ENCODE measurements at regions not wholly inside any gene's neighbourhood (a gene's known extent, or its start where the extent isn't known, plus 50 kb on each side); places are given as distances from the start of the nearest gene placed in this dataset.
"Not testable (repeated sequence)": the region's sequence is repeated elsewhere in the genome, so short reads cannot be mapped to it uniquely, and the experiment has no call there.

DNA sequence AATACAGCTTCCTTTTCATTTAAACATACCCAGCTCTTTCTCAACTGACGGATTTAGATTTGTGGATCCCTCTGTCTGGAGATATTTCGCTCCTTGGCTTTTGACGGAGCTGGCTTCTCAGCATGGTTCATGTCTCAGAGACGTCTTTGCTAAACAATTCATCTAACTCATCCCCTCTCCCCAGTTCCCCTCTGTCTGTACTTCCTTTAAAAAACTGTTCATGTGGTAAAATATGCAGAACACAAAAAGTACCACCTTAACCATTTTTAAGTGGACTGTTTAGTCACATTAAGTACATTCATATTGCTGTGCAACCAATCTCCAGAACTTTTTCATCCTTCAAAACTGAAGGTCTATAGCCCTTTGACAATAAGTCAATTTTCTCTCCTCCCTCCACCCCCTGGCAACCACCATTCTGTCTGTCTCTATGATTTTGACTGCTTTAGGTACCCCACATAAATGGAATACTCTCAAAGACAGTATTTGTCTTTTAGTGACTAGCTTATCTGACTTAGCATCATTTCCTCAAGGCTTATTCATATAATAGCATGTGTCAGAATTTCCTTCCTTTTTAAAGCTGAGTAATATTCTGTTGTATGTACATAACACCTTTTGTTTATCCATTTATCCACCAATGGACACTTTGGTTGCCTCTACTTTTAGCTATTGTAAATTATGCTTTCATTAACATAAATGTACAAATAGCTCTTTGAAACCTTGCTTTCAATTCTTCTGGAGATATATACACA is 399.8 kb upstream of the SOX5 start:
- no peaks in the 10 kb centered on the region for H3K4me1 ChIP-seq (ENCODE audit: control insufficient read depth, insufficient read depth, low read length)
- no peak overlapping the region for H3K9ac ChIP-seq (ENCODE audit: low read length in 2 of 2)
- H3K27ac ChIP-seq (ENCODE audit: low read length), result no peak overlapping the region
- no peak overlapping the region for H3K4me3 ChIP-seq (ENCODE audit: low read length in 2 of 2)
- H3K36me3 ChIP-seq (ENCODE audit: control insufficient read depth in 2 of 2, insufficient read depth in 2 of 2, low read length in 2 of 2), result no peaks in the 10 kb centered on the region
- H3K27me3 ChIP-seq (ENCODE audit: control insufficient read depth in 1 of 2, insufficient read depth in 2 of 2, low read length in 2 of 2), result no peaks in the 10 kb centered on the region
- H3K9me3 ChIP-seq (ENCODE audit: control insufficient read depth in 2 of 2, low read length in 2 of 2), result no peaks in the 10 kb centered on the region

- H3K4me1 ChIP-seq (ENCODE audit: control insufficient read depth, insufficient read depth, low read length); H3K27ac ChIP-seq (ENCODE audit: low read length); H3K36me3 ChIP-seq (ENCODE audit: control insufficient read depth in 2 of 2, insufficient read depth in 2 of 2, low read length in 2 of 2); H3K9ac ChIP-seq (ENCODE audit: low read length in 2 of 2); H3K9me3 ChIP-seq (ENCODE audit: control insufficient read depth in 2 of 2, low read length in 2 of 2); H3K27me3 ChIP-seq (ENCODE audit: control insufficient read depth in 1 of 2, insufficient read depth in 2 of 2, low read length in 2 of 2); H3K4me3 ChIP-seq (ENCODE audit: low read length in 2 of 2): not testable (repeated sequence)
These were observed 398.7 kb upstream of the SOX5 start for GRCh38 chr12:24348180-24348579.

GRCh38 chr12:24328261-24328660 is 378.8 kb upstream of the SOX5 start:
- no peaks in the 10 kb centered on the region for H3K36me3 ChIP-seq (ENCODE audit: control insufficient read depth in 2 of 2, insufficient read depth in 2 of 2, low read length in 2 of 2)
- no peaks in the 10 kb centered on the region for H3K9me3 ChIP-seq (ENCODE audit: control insufficient read depth in 2 of 2, low read length in 2 of 2)
- H3K9ac ChIP-seq (ENCODE audit: low read length in 2 of 2), result no peak overlapping the region
- H3K4me1 ChIP-seq (ENCODE audit: control insufficient read depth, insufficient read depth, low read length), result no peaks in the 10 kb centered on the region
- no peaks in the 10 kb centered on the region for H3K27me3 ChIP-seq (ENCODE audit: control insufficient read depth in 1 of 2, insufficient read depth in 2 of 2, low read length in 2 of 2)
- H3K27ac ChIP-seq (ENCODE audit: low read length), result no peak overlapping the region
- H3K4me3 ChIP-seq (ENCODE audit: low read length in 2 of 2), result no peak overlapping the region

GRCh38 chr12:24325331-24325730 is 375.9 kb upstream of the SOX5 start:
- Histone ChIP-seq H3K27ac (ENCODE audit: low read length) (no peak overlapping the region), H3K9ac (ENCODE audit: low read length in 2 of 2) (no peak overlapping the region), H3K9me3 (ENCODE audit: control insufficient read depth in 2 of 2, low read length in 2 of 2) (no peaks in the 10 kb centered on the region), H3K27me3 (ENCODE audit: control insufficient read depth in 1 of 2, insufficient read depth in 2 of 2, low read length in 2 of 2) (no peaks in the 10 kb centered on the region), H3K4me1 (ENCODE audit: control insufficient read depth, insufficient read depth, low read length) (no peaks in the 10 kb centered on the region), H3K36me3 (ENCODE audit: control insufficient read depth in 2 of 2, insufficient read depth in 2 of 2, low read length in 2 of 2) (no peaks in the 10 kb centered on the region), H3K4me3 (ENCODE audit: low read length in 2 of 2) (no peak overlapping the region)

DNA sequence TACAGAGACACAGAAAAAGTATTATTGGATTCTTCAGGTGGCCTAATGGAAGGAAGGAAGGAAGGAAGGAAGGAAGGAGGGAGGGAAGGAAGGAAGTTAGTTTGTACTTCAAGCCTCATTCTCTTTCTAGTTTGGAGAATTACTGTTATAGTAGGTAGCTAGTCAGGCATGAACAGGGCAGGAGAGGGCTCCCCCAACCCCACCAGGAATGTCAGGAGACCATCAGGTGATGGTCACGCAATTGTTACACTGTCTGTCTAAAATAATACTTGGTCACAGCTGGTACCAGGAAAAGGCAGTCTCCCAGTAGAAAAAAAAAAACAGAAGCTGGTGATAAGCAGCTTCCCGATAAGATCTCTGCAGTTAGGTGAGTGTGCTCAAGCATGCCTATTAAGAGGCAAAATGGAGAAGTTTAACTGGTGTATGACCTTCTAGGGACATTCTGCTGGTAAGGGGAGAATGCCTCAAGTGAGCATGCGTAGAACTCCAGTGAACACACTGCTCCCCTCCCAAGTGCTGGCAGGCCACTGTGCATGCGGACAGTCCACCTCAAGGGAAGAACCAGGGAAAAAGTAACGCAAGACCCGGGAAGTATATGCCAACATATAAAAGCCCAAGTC is 358.4 kb upstream of the SOX5 start:
- no peak overlapping the region for H3K9ac ChIP-seq (ENCODE audit: low read length in 2 of 2)
- H3K9me3 ChIP-seq (ENCODE audit: control insufficient read depth in 2 of 2, low read length in 2 of 2), result no peaks in the 10 kb centered on the region
- no peaks in the 10 kb centered on the region for H3K36me3 ChIP-seq (ENCODE audit: control insufficient read depth in 2 of 2, insufficient read depth in 2 of 2, low read length in 2 of 2)
- H3K27me3 ChIP-seq (ENCODE audit: control insufficient read depth in 1 of 2, insufficient read depth in 2 of 2, low read length in 2 of 2), result no peaks in the 10 kb centered on the region
- no peak overlapping the region for H3K4me3 ChIP-seq (ENCODE audit: low read length in 2 of 2)
- H3K4me1 ChIP-seq (ENCODE audit: control insufficient read depth, insufficient read depth, low read length), result no peaks in the 10 kb centered on the region
- no peak overlapping the region for H3K27ac ChIP-seq (ENCODE audit: low read length)

DNA sequence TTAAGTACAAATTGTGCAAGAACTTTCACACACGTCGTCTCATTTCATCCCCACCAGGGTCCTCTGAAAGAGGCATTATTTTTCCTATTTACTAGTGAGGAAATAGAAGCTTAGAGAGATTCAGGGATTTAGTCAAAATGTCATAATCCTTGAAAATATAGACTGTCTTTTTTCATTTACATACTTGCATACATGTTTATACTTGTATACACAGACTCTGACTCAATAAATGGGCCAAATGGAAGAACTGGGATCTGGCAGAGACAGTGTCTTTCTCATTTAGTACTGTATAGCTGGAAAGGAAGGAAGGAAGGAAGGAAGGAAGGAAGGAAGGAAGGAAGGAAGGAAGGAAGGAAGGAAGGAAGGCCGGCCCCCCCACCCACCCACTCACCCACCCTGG is 357.7 kb upstream of the SOX5 start:
- H3K4me1 ChIP-seq (ENCODE audit: control insufficient read depth, insufficient read depth, low read length), result no peaks in the 10 kb centered on the region
- H3K4me3 ChIP-seq (ENCODE audit: low read length in 2 of 2), result no peak overlapping the region
- H3K9me3 ChIP-seq (ENCODE audit: control insufficient read depth in 2 of 2, low read length in 2 of 2), result no peaks in the 10 kb centered on the region
- H3K27me3 ChIP-seq (ENCODE audit: control insufficient read depth in 1 of 2, insufficient read depth in 2 of 2, low read length in 2 of 2), result no peaks in the 10 kb centered on the region
- H3K9ac ChIP-seq (ENCODE audit: low read length in 2 of 2), result no peak overlapping the region
- H3K36me3 ChIP-seq (ENCODE audit: control insufficient read depth in 2 of 2, insufficient read depth in 2 of 2, low read length in 2 of 2), result no peaks in the 10 kb centered on the region
- no peak overlapping the region for H3K27ac ChIP-seq (ENCODE audit: low read length)

DNA sequence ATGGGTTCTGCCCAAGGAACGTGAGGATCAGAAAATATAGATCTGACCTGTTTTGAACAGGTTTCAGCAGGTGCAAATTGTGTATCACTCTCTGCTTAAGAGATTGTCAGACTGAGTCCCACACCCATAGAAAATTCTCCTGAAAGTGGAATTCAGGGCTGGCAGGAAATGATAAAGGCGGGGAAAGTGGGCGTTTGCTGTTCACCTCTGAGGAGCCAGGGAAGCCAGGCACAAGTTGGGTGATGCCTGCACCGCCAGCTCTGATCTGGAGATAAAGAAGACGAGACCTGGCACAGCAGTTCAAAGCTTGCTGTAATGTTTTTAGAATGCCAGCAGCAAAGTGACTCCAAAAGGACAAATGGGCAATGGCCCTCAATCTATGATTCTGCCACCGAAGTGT is 356.5 kb upstream of the SOX5 start:
- Histone ChIP-seq H3K27me3 (ENCODE audit: control insufficient read depth in 1 of 2, insufficient read depth in 2 of 2, low read length in 2 of 2) (no peaks in the 10 kb centered on the region), H3K4me3 (ENCODE audit: low read length in 2 of 2) (no peak overlapping the region), H3K9me3 (ENCODE audit: control insufficient read depth in 2 of 2, low read length in 2 of 2) (no peaks in the 10 kb centered on the region), H3K4me1 (ENCODE audit: control insufficient read depth, insufficient read depth, low read length) (no peaks in the 10 kb centered on the region), H3K36me3 (ENCODE audit: control insufficient read depth in 2 of 2, insufficient read depth in 2 of 2, low read length in 2 of 2) (no peaks in the 10 kb centered on the region), H3K9ac (ENCODE audit: low read length in 2 of 2) (no peak overlapping the region), H3K27ac (ENCODE audit: low read length) (no peak overlapping the region)

GRCh38 chr12:24304285-24304684 is 354.8 kb upstream of the SOX5 start:
- no peak overlapping the region for H3K9ac ChIP-seq (ENCODE audit: low read length in 2 of 2)
- no peak overlapping the region for H3K4me3 ChIP-seq (ENCODE audit: low read length in 2 of 2)
- H3K36me3 ChIP-seq (ENCODE audit: control insufficient read depth in 2 of 2, insufficient read depth in 2 of 2, low read length in 2 of 2), result no peaks in the 10 kb centered on the region
- H3K4me1 ChIP-seq (ENCODE audit: control insufficient read depth, insufficient read depth, low read length), result no peaks in the 10 kb centered on the region
- no peaks in the 10 kb centered on the region for H3K27me3 ChIP-seq (ENCODE audit: control insufficient read depth in 1 of 2, insufficient read depth in 2 of 2, low read length in 2 of 2)
- no peaks in the 10 kb centered on the region for H3K9me3 ChIP-seq (ENCODE audit: control insufficient read depth in 2 of 2, low read length in 2 of 2)
- no peak overlapping the region for H3K27ac ChIP-seq (ENCODE audit: low read length)

- Histone ChIP-seq H3K27me3 (ENCODE audit: control insufficient read depth in 1 of 2, insufficient read depth in 2 of 2, low read length in 2 of 2) (no peaks in the 10 kb centered on the region), H3K27ac (ENCODE audit: low read length) (no peak overlapping the region), H3K4me3 (ENCODE audit: low read length in 2 of 2) (no peak overlapping the region), H3K9me3 (ENCODE audit: control insufficient read depth in 2 of 2, low read length in 2 of 2) (no peaks in the 10 kb centered on the region), H3K9ac (ENCODE audit: low read length in 2 of 2) (no peak overlapping the region), H3K4me1 (ENCODE audit: control insufficient read depth, insufficient read depth, low read length) (no peaks in the 10 kb centered on the region), H3K36me3 (ENCODE audit: control insufficient read depth in 2 of 2, insufficient read depth in 2 of 2, low read length in 2 of 2) (no peaks in the 10 kb centered on the region)
These were observed 353.2 kb upstream of the SOX5 start for GRCh38 chr12:24302708-24303107.

GRCh38 chr12:24297516-24297915 is 348.0 kb upstream of the SOX5 start:
- Histone ChIP-seq H3K4me1 (ENCODE audit: control insufficient read depth, insufficient read depth, low read length) (no peaks in the 10 kb centered on the region), H3K27me3 (ENCODE audit: control insufficient read depth in 1 of 2, insufficient read depth in 2 of 2, low read length in 2 of 2) (no peaks in the 10 kb centered on the region), H3K9me3 (ENCODE audit: control insufficient read depth in 2 of 2, low read length in 2 of 2) (no peaks in the 10 kb centered on the region), H3K4me3 (ENCODE audit: low read length in 2 of 2) (no peak overlapping the region), H3K27ac (ENCODE audit: low read length) (no peak overlapping the region), H3K9ac (ENCODE audit: low read length in 2 of 2) (no peak overlapping the region), H3K36me3 (ENCODE audit: control insufficient read depth in 2 of 2, insufficient read depth in 2 of 2, low read length in 2 of 2) (no peaks in the 10 kb centered on the region)

- H3K27ac ChIP-seq (ENCODE audit: low read length), result no peak overlapping the region
- H3K27me3 ChIP-seq (ENCODE audit: control insufficient read depth in 1 of 2, insufficient read depth in 2 of 2, low read length in 2 of 2), result no peaks in the 10 kb centered on the region
- no peaks in the 10 kb centered on the region for H3K36me3 ChIP-seq (ENCODE audit: control insufficient read depth in 2 of 2, insufficient read depth in 2 of 2, low read length in 2 of 2)
- H3K9ac ChIP-seq (ENCODE audit: low read length in 2 of 2), result no peak overlapping the region
- no peaks in the 10 kb centered on the region for H3K9me3 ChIP-seq (ENCODE audit: control insufficient read depth in 2 of 2, low read length in 2 of 2)
- no peak overlapping the region for H3K4me3 ChIP-seq (ENCODE audit: low read length in 2 of 2)
- no peaks in the 10 kb centered on the region for H3K4me1 ChIP-seq (ENCODE audit: control insufficient read depth, insufficient read depth, low read length)
These were observed 344.1 kb upstream of the SOX5 start for GRCh38 chr12:24293549-24293948.
